Ascending aorta (tissue), 2 donors: ENCODE measurements at regions not wholly inside any gene's neighbourhood (a gene's known extent, or its start where the extent isn't known, plus 50 kb on each side); places are given as distances from the start of the nearest gene placed in this dataset.

ENCODE experiments used
- DNase-seq, 2 donors: peaks; one replicate each; pipeline ENCODE4 v3.0.0-alpha.2; 2019; ENCODE audit warnings: low spot score in 2 of 2
- H3K27ac ChIP-seq, 2 donors: fragments of 200-600 bp; sonication (generic); one replicate each; pipeline ENCODE4 v1.5.1; 2016 to 2017; ENCODE audit warnings: mild to moderate bottlenecking in 1 of 2
- H3K27me3 ChIP-seq: fragments of 200-600 bp; sonication (generic); one replicate; pipeline ENCODE4 v1.5.1; 2017
- H3K36me3 ChIP-seq, 2 donors: fragments of 200-600 bp; sonication (generic); one replicate each; pipeline ENCODE4 v1.5.1; 2016
- H3K4me1 ChIP-seq, 2 donors: fragments of 200-600 bp; sonication (generic); one replicate each; pipeline ENCODE4 v1.5.1; 2016 to 2017; ENCODE audit warnings: mild to moderate bottlenecking in 1 of 2
- H3K4me3 ChIP-seq, 2 donors: fragments of 200-600 bp; sonication (generic); one replicate each; pipeline ENCODE4 v1.5.1; 2016 to 2017; ENCODE audit warnings: mild to moderate bottlenecking in 1 of 2
- H3K9me3 ChIP-seq, 2 donors: fragments of 200-600 bp; sonication (generic); one replicate each; pipeline ENCODE4 v1.5.1; 2016
- intact Hi-C: fragments of 100-400 bp; cut with DNase I; formaldehyde crosslinking; loops from one replicate; pipeline ENCODE4 v1.15.1; 2023
- TF ChIP-seq, protein P1 (sequence below), 3 experiments: fragments of 200-600 bp in 2 of 3; fragments of 450-650 bp in 1 of 3; sonication (generic) in 2 of 3; IDR thresholded peaks; one replicate each; pipeline ENCODE4 v1.5.1; 2016 to 2019; ENCODE audit warnings: antibody characterized with exemption in 3 of 3, mild to moderate bottlenecking in 1 of 3, moderate library complexity in 1 of 3

DNA sequence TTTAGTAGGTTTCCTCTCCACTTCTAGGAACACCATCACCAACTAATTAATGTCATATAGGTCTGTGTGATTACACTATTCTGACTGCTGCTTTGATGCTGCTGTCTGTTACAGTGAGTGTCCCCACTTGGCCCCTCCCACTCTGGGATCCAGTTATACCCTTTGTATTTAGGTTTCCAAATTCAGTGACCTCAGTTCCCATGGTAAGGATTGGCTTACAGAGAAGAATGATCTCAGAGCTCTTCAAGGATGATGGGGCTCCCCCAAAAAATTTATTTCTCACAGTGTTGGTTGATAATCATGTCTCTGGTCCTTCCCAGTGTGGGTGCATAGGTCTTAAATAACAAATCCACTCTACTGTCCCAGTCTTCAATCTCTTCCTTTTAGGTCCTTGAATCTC lies 210.0 kb upstream of the MYL2 start:
- H3K27me3 ChIP-seq, result no peaks in the 10 kb centered on the region
- no peaks in the 10 kb centered on the region for H3K4me1 ChIP-seq
- DNase-seq, result no peak
- TF ChIP-seq, protein P1, sequence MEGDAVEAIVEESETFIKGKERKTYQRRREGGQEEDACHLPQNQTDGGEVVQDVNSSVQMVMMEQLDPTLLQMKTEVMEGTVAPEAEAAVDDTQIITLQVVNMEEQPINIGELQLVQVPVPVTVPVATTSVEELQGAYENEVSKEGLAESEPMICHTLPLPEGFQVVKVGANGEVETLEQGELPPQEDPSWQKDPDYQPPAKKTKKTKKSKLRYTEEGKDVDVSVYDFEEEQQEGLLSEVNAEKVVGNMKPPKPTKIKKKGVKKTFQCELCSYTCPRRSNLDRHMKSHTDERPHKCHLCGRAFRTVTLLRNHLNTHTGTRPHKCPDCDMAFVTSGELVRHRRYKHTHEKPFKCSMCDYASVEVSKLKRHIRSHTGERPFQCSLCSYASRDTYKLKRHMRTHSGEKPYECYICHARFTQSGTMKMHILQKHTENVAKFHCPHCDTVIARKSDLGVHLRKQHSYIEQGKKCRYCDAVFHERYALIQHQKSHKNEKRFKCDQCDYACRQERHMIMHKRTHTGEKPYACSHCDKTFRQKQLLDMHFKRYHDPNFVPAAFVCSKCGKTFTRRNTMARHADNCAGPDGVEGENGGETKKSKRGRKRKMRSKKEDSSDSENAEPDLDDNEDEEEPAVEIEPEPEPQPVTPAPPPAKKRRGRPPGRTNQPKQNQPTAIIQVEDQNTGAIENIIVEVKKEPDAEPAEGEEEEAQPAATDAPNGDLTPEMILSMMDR (IDR thresholded peaks at IDR 0.05), result no peak
- H3K9me3 ChIP-seq, result no peaks in the 10 kb centered on the region
- intact Hi-C loops, result no loop called here
- no peak overlapping the region for H3K27ac ChIP-seq
- no peak overlapping the region for H3K4me3 ChIP-seq
- H3K36me3 ChIP-seq, result no peaks in the 10 kb centered on the region

DNA sequence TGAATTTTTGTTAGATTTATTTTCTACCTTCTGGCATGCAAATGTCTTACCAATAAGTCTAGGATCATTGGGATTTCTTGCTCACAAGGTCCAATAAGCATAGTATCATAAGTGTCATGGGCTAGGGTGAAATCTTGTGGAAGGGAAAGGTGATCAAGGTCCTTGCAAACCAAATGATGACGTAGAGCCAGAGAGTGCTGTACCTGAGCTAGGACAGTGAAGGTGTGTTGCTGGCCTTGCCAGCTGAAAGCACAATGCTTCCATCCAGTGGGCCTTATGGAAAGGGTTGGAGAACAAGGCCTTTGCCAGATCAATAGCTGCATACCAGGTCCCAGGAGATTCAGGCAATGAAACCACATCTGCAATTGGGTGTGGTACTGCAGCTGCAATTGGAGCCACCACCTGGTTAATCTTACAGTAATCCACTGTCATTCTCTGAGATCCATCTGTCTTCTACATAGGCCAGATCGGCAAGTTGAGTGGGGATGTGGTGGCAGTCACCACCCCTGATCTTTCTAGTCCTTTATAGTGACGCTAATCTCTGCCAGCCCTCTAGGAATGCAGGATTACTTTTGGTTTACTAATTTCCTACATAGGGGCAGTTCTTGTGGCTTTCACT lies 208.9 kb upstream of the MYL2 start:
- H3K4me1 ChIP-seq, result no peaks in the 10 kb centered on the region
- no peaks in the 10 kb centered on the region for H3K36me3 ChIP-seq
- H3K27ac ChIP-seq, result no peak overlapping the region
- no peaks in the 10 kb centered on the region for H3K9me3 ChIP-seq
- TF ChIP-seq, protein P1 (IDR thresholded peaks at IDR 0.05), result no peak
- intact Hi-C loops, result no loop called here
- H3K4me3 ChIP-seq, result no peak overlapping the region
- no peak for DNase-seq
- H3K27me3 ChIP-seq, result no peaks in the 10 kb centered on the region

DNA sequence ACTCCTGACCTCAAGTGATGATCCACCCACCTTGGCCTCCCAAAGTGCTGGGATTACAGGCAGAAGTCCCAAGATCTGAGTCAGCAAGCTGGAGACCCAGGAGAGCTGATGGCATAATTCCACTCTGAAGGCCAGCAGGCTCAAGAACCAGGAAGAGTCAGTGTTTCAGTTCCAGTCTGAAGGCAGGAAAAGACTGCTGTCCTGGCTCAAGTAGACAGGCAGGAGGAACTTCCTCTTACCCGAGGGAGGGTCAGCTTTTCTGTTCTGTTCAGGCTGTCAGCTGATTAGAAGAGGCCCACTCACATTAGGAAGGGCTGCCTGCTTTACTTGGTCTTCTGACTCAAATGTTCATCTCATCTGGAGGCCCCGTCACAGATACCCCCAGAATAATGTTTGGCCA lies 206.0 kb upstream of the MYL2 start:
- H3K9me3 ChIP-seq, result no peaks in the 10 kb centered on the region
- no peak for DNase-seq
- H3K27ac ChIP-seq, result no peak overlapping the region
- TF ChIP-seq, protein P1 (IDR thresholded peaks at IDR 0.05), result no peak
- H3K4me1 ChIP-seq, result no peaks in the 10 kb centered on the region
- no peaks in the 10 kb centered on the region for H3K36me3 ChIP-seq
- no peaks in the 10 kb centered on the region for H3K27me3 ChIP-seq
- H3K4me3 ChIP-seq, result no peak overlapping the region
- intact Hi-C loops, result no loop called here

DNA sequence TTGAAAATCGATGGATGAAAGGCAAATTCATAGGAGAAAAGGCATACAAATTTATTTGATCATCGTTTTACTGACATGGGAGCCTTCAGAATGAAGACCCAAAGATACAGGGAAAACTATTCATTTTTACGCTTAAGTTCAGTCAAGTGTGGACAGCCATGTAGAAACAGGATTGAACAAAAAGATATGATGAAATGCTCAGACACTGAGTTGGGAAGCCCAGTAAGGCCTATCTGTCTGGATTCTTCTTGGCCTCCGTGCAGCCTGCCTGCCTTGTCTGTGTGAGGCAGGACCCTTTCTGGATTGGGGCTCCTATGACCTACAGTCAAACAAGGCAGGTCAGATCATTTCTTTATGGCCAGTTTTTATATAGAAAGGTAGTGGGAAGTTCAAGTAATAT lies 203.8 kb upstream of the MYL2 start:
- Histone ChIP-seq H3K36me3 (no peaks in the 10 kb centered on the region), H3K27me3 (no peaks in the 10 kb centered on the region), H3K4me1 (no peaks in the 10 kb centered on the region), H3K27ac (no peak overlapping the region), H3K9me3 (no peaks in the 10 kb centered on the region), H3K4me3 (no peak overlapping the region)
- intact Hi-C loops, result no loop called here
- no peak for DNase-seq
- TF ChIP-seq, protein P1 (IDR thresholded peaks at IDR 0.05), result no peak

DNA sequence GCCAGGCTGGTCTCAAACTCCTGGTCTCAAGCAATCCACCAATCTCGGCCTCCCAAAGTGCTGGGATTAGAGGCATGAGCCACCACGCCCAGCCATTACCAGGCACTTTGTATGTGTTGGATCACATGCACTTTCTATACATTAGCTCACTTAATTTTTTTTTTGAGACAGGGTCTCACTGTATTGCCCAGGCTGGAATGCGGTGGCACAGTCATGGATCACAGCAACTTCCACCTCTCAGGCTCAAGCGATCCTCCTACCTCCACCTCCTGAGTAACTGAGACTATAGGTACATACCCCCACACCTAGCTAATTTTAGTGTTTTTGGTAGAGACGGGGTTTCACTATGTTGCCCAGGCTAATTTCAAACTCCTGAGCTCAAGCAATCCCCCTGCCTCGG lies 203.0 kb upstream of the MYL2 start:
- DNase-seq, result no peak
- TF ChIP-seq, protein P1 (IDR thresholded peaks at IDR 0.05), result no peak
- H3K36me3 ChIP-seq, result no peaks in the 10 kb centered on the region
- intact Hi-C loops, result no loop called here
- no peaks in the 10 kb centered on the region for H3K4me1 ChIP-seq
- no peak overlapping the region for H3K4me3 ChIP-seq
- no peaks in the 10 kb centered on the region for H3K9me3 ChIP-seq
- no peaks in the 10 kb centered on the region for H3K27me3 ChIP-seq
- H3K27ac ChIP-seq, result no peak overlapping the region

DNA sequence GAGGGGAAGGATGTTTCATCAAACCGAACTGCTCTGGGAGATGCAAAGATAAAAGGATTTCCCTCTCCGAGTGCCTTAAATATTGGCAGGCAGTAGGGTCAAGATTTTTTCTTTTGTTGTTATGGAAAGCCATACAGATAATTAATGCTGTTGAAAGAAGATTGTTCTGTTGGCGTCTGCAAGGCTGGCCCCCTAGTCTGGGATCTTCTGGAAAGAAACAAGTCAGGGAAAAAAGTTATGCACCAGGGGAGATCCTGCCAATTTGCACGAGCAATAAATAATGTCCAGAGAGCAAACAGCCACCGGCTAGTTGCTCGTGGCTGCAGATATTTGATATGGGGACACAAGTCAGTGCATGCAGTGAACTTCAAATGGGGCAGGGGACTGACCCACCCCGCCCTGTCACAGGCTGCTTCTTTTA lies 202.1 kb upstream of the MYL2 start:
- TF ChIP-seq, protein P1 (IDR thresholded peaks at IDR 0.05), result no peak
- H3K36me3 ChIP-seq, result no peaks in the 10 kb centered on the region
- H3K4me3 ChIP-seq, result no peak overlapping the region
- no peak for DNase-seq
- intact Hi-C loops, result no loop called here
- no peak overlapping the region for H3K27ac ChIP-seq
- no peaks in the 10 kb centered on the region for H3K27me3 ChIP-seq
- H3K4me1 ChIP-seq, result no peaks in the 10 kb centered on the region
- no peaks in the 10 kb centered on the region for H3K9me3 ChIP-seq
